KMS-11 (cell line): ENCODE measurements at regions not wholly inside any gene's neighbourhood (a gene's known extent, or its start where the extent isn't known, plus 50 kb on each side); places are given as distances from the start of the nearest gene placed in this dataset.
A peak's percentile ranks its signal among the peaks of the same experiment; 100 is the strongest.

Experiments used
- H2AFZ ChIP-seq: fragments of 200-600 bp; sonication (generic); 2 replicates; pipeline ENCODE4 v1.6.1; 2016; ENCODE audit warnings: antibody characterized with exemption, mixed run types, low read depth
- H3K27ac ChIP-seq: fragments of 200-600 bp; sonication (generic); 2 replicates; pipeline ENCODE4 v1.6.1; 2016; ENCODE audit warnings: mild to moderate bottlenecking, mixed run types
- H3K27me3 ChIP-seq: fragments of 200-600 bp; sonication (generic); 2 replicates; pipeline ENCODE4 v1.6.1; 2017; ENCODE audit warnings: mild to moderate bottlenecking, low read depth, mixed run types, moderate library complexity; ENCODE audit not compliant: insufficient read depth
- H3K36me3 ChIP-seq: fragments of 200-600 bp; sonication (generic); 2 replicates; pipeline ENCODE4 v1.6.1; 2017; ENCODE audit warnings: mild to moderate bottlenecking, mixed run types; ENCODE audit not compliant: insufficient read depth
- H3K4me1 ChIP-seq: fragments of 200-600 bp; sonication (generic); 2 replicates; pipeline ENCODE4 v1.6.1; 2016; ENCODE audit warnings: mild to moderate bottlenecking, low read depth, mixed run types; ENCODE audit not compliant: poor library complexity, severe bottlenecking
- H3K4me2 ChIP-seq: fragments of 200-600 bp; sonication (generic); 2 replicates; pipeline ENCODE4 v1.7.0; 2016; ENCODE audit warnings: mild to moderate bottlenecking, mixed run types
- H3K4me3 ChIP-seq: fragments of 200-600 bp; sonication (generic); IDR thresholded peaks from 2 replicates; pipeline ENCODE4 v1.6.1; 2017; ENCODE audit warnings: low read depth, low read length, mixed read lengths; ENCODE audit not compliant: insufficient read depth
- H3K79me2 ChIP-seq: fragments of 200-600 bp; sonication (generic); 2 replicates; pipeline ENCODE4 v1.6.1; 2016; ENCODE audit warnings: low read depth, mixed run types; ENCODE audit not compliant: insufficient read depth
- H3K9ac ChIP-seq: fragments of 200-600 bp; sonication (generic); 2 replicates; pipeline ENCODE4 v1.6.1; 2016; ENCODE audit warnings: mild to moderate bottlenecking, mixed run types
- H4K20me1 ChIP-seq: fragments of 200-600 bp; sonication (generic); 2 replicates; pipeline ENCODE4 v1.6.1; 2016; ENCODE audit warnings: mild to moderate bottlenecking, mixed run types; ENCODE audit not compliant: insufficient read depth
- CTCF ChIP-seq: fragments of 200-600 bp; sonication (generic); conservative IDR thresholded peaks from 2 replicates; pipeline ENCODE4 v1.6.1; 2017; ENCODE audit warnings: low read depth, mild to moderate bottlenecking, antibody characterized with exemption, low read length, moderate library complexity, mixed read lengths

DNA sequence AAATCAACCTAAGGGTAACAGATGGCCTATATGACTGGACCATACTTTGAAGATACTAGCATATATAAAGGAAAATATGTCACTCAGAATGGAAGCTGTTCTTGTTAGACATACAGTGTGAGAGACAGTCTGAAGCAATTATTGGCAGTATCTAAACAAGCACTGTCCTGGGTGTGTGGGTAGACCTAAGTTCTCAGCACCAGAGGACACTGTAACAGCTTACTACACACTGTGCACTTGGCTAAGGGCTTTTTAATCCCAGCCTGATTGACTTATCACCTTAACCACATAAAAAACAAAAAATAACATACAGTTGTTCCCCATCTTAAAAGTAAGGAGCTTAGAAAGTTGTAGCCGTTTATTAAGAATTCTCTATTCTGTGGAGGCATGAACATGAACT, 1066.1 kb upstream of the FANCL start:
- no peak overlapping the region for H3K4me3 ChIP-seq
- no peak overlapping the region for H3K4me2 ChIP-seq
- H3K27ac ChIP-seq, result no peak overlapping the region
- H4K20me1 ChIP-seq, result no peaks in the 10 kb centered on the region
- no peak overlapping the region for H3K9ac ChIP-seq
- H3K79me2 ChIP-seq, result no peaks in the 10 kb centered on the region
- H3K27me3 ChIP-seq, result no peaks in the 10 kb centered on the region
- H2AFZ ChIP-seq, result no peak overlapping the region
- no peaks in the 10 kb centered on the region for H3K36me3 ChIP-seq
- no peak for TF ChIP-seq CTCF
- H3K4me1 ChIP-seq, result peaks cover 4% of the 10 kb centered on the region

DNA sequence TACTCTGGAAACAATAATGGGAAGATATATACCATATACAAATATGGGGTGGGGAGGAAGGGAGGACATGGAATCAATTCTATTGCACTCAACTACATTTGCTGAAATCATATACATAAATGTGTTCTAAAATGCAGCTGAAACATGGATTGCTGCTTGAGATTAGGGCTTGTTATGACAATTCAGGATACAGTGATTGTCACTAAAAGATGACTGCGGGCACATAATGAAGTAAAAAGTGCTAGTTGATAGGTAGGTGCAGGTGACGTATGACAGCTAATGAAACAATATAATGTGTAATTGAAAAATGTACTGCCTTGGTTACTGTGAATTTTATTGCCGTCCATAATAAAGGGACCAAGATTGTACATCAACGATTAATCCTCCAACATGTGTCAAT, 1062.1 kb upstream of the FANCL start:
- TF ChIP-seq CTCF, result no peak
- H3K79me2 ChIP-seq, result no peaks in the 10 kb centered on the region
- no peak overlapping the region for H2AFZ ChIP-seq
- H3K36me3 ChIP-seq, result no peaks in the 10 kb centered on the region
- H3K27me3 ChIP-seq, result no peaks in the 10 kb centered on the region
- H3K9ac ChIP-seq, result no peak overlapping the region
- no peak overlapping the region for H3K27ac ChIP-seq
- no peak overlapping the region for H3K4me2 ChIP-seq
- no peak overlapping the region for H3K4me3 ChIP-seq
- no peaks in the 10 kb centered on the region for H4K20me1 ChIP-seq
- H3K4me1 ChIP-seq, result no peaks in the 10 kb centered on the region

DNA sequence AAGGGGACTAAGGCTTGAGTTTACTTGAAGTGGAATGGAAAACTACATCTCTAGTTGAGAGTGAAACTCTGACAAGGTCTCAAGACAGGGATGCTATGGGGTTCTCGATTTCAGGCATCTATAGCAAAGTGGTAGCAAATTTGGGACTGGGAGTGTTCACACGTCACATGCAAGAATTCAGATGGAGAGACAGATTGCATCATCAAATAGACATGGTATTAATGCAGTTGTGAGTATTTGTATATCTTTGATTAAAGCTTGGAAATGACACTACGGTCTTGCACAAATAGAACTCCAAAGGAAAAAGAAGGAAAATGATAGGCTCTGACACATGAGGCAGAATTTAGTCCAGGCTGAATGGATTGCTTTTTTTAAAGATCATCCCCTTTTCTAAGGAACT, 1061.6 kb upstream of the FANCL start:
- Histone ChIP-seq H3K36me3 (no peaks in the 10 kb centered on the region), H4K20me1 (no peaks in the 10 kb centered on the region), H3K4me2 (no peak overlapping the region), H3K4me1 (no peaks in the 10 kb centered on the region), H3K79me2 (no peaks in the 10 kb centered on the region), H3K27me3 (no peaks in the 10 kb centered on the region), H2AFZ (no peak overlapping the region), H3K27ac (no peak overlapping the region), H3K4me3 (no peak overlapping the region), H3K9ac (no peak overlapping the region)
- no peak for TF ChIP-seq CTCF

DNA sequence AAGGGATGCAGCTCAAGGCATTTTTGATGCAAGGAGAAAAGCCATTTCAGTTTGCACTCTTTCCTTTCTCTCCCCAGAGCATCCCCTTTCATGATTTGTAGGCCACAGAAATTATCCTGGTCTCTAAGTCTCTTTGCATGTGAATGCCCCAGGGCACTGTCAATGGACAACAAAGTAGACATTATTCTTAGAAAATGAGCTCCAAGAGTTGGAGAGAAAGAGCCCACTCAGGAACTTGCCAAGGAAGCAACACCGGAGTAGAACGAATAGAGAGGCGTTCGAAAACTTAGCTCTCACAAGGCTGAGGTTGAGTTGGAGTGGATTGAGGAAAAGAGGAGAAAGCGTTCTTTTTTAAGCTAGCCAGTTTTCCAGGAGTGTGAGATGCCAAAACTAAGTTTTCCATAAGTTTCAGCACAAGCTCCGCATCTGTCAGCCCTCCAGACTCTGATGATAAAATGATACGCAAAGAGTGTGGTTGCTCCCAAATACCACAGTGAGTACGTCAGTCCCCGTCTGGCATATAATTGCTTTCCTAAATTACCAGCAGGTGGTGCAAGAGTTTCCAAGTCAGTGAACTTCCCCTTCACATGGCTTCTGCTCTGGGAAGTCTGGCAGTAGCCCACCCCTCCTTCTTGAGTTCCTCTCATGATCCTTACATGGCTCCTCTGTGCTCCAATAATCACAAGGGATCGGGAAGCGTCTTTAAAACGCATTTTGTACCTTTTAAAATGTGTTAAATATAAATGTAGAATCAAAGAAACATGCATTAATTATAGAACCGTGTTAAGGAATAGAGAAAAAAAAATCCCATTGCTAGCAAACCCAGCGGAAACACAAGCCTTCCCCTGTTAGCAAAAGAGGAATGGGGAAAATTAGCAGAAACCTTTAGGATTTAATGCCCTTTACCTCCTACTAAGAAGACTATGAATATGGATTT, 1060.6 kb upstream of the FANCL start:
- H2AFZ ChIP-seq, result no peak overlapping the region
- no peak overlapping the region for H3K9ac ChIP-seq
- no peaks in the 10 kb centered on the region for H3K36me3 ChIP-seq
- H4K20me1 ChIP-seq, result no peaks in the 10 kb centered on the region
- no peak overlapping the region for H3K4me3 ChIP-seq
- H3K79me2 ChIP-seq, result no peaks in the 10 kb centered on the region
- H3K4me2 ChIP-seq, result no peak overlapping the region
- no peak overlapping the region for H3K27ac ChIP-seq
- TF ChIP-seq CTCF, result peak; percentile 49; the same call in 1 of the 2 replicates
- no peaks in the 10 kb centered on the region for H3K4me1 ChIP-seq
- no peaks in the 10 kb centered on the region for H3K27me3 ChIP-seq
